A172 (cell line): ENCODE measurements at regions not wholly inside any gene's neighbourhood (a gene's known extent, or its start where the extent isn't known, plus 50 kb on each side); places are given as distances from the start of the nearest gene placed in this dataset.

Source experiments
- DNase-seq: peaks from one replicate; pipeline ENCODE4 v3.0.0-alpha.2; 2015; ENCODE audit warnings: low spot score

GRCh38 chr1:218985424-218985984 lies 188.2 kb upstream of the LYPLAL1 start:
- no peak for DNase-seq

- no peak for DNase-seq
These were observed 186.9 kb upstream of the LYPLAL1 start for GRCh38 chr1:218986816-218987215.

- DNase-seq, result no peak
These were observed 183.7 kb upstream of the LYPLAL1 start for GRCh38 chr1:218990019-218990418.

GRCh38 chr1:218991089-218991488 lies 182.6 kb upstream of the LYPLAL1 start:
- DNase-seq, result no peak

GRCh38 chr1:218994615-218995014 lies 179.1 kb upstream of the LYPLAL1 start:
- DNase-seq, result no peak

GRCh38 chr1:218995091-218995665 lies 178.5 kb upstream of the LYPLAL1 start:
- DNase-seq, result no peak

GRCh38 chr1:218996362-218996761 lies 177.3 kb upstream of the LYPLAL1 start:
- DNase-seq, result no peak

- no peak for DNase-seq
These were observed 173.7 kb upstream of the LYPLAL1 start for GRCh38 chr1:219000005-219000404.

- no peak for DNase-seq
These were observed 173.0 kb upstream of the LYPLAL1 start for GRCh38 chr1:219000631-219001030.

GRCh38 chr1:219010720-219011119 lies 163.0 kb upstream of the LYPLAL1 start:
- DNase-seq, result no peak

GRCh38 chr1:219020386-219020785 lies 153.3 kb upstream of the LYPLAL1 start:
- DNase-seq, result no peak

GRCh38 chr1:219020846-219021245 lies 152.8 kb upstream of the LYPLAL1 start:
- DNase-seq, result no peak

GRCh38 chr1:219027146-219027673 lies 146.5 kb upstream of the LYPLAL1 start:
- no peak for DNase-seq

- no peak for DNase-seq
These were observed 141.9 kb upstream of the LYPLAL1 start for GRCh38 chr1:219031809-219032208.

- no peak for DNase-seq
These were observed 135.3 kb upstream of the LYPLAL1 start for GRCh38 chr1:219038398-219038797.

- DNase-seq, result no peak
These were observed 134.5 kb upstream of the LYPLAL1 start for GRCh38 chr1:219039017-219039681.

- peak; percentile 8 for DNase-seq
These were observed 134.0 kb upstream of the LYPLAL1 start for GRCh38 chr1:219039682-219040154.

- DNase-seq, result no peak
These were observed 133.4 kb upstream of the LYPLAL1 start for GRCh38 chr1:219040291-219040690.

- DNase-seq, result peak; percentile 45
These were observed 132.5 kb upstream of the LYPLAL1 start for GRCh38 chr1:219041141-219041540.

- DNase-seq, result peak; percentile 11
These were observed 131.9 kb upstream of the LYPLAL1 start for GRCh38 chr1:219041818-219042217.

- no peak for DNase-seq
These were observed 130.9 kb upstream of the LYPLAL1 start for GRCh38 chr1:219042769-219043168.

GRCh38 chr1:219045246-219045645 lies 128.4 kb upstream of the LYPLAL1 start:
- DNase-seq, result no peak

- DNase-seq, result no peak
These were observed 124.2 kb upstream of the LYPLAL1 start for GRCh38 chr1:219049501-219049900.
